ENCODE measurements at regions not wholly inside any gene's neighbourhood (a gene's known extent, or its start where the extent isn't known, plus 50 kb on each side); places are given as distances from the start of the nearest gene placed in this dataset.

DNA sequence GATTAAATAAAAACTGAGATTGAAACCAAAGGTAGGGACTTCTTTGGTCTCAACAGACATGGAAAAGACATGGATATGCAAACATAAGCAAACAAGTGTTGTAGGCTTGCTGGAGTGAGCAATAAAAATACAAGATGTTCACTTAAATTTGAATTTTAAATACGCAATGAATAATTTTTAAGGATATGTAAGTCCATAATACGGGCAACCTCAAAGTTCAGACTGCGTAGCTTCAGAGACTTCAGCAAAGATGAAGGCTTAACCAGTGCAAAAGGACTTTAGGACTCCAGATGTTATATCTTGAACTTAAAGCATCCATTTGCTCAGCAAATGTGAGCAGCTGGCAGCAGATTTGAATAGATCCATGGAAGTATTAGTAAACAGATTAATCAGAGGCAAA is 549.3 kb downstream of the ARAP2 start:
- TF ChIP-seq, protein P1, sequence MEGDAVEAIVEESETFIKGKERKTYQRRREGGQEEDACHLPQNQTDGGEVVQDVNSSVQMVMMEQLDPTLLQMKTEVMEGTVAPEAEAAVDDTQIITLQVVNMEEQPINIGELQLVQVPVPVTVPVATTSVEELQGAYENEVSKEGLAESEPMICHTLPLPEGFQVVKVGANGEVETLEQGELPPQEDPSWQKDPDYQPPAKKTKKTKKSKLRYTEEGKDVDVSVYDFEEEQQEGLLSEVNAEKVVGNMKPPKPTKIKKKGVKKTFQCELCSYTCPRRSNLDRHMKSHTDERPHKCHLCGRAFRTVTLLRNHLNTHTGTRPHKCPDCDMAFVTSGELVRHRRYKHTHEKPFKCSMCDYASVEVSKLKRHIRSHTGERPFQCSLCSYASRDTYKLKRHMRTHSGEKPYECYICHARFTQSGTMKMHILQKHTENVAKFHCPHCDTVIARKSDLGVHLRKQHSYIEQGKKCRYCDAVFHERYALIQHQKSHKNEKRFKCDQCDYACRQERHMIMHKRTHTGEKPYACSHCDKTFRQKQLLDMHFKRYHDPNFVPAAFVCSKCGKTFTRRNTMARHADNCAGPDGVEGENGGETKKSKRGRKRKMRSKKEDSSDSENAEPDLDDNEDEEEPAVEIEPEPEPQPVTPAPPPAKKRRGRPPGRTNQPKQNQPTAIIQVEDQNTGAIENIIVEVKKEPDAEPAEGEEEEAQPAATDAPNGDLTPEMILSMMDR (conservative IDR thresholded peaks at IDR 0.05) = no peak
- Histone ChIP-seq H4K91ac (ENCODE audit: insufficient read length, low read depth, low read length) (no peak overlapping the region), H3T11ph (ENCODE audit: low read length) (no peak overlapping the region), H3K23me2 (ENCODE audit: insufficient read length, low read depth, low read length, poor library complexity, severe bottlenecking) (no peaks in the 10 kb centered on the region), H2BK5ac (ENCODE audit: insufficient read length, low read length) (no peak overlapping the region), H3K4me2 (ENCODE audit: insufficient read depth, insufficient read length, low read length) (no peak overlapping the region), H2BK12ac (ENCODE audit: insufficient read length, low read depth, low read length) (no peak overlapping the region), H3K9ac (ENCODE audit: extremely low read depth, insufficient read length, low read length) (no peak overlapping the region), H3K79me1 (ENCODE audit: insufficient read depth, low read depth, low read length, poor library complexity, severe bottlenecking) (no peaks in the 10 kb centered on the region), H4K8ac (replicated peaks; ENCODE audit: insufficient read length, low read depth, low read length) (no peak overlapping the region), H3K79me2 (ENCODE audit: insufficient read depth, low read length) (no peaks in the 10 kb centered on the region), H3K14ac (ENCODE audit: insufficient read depth, low read length) (no peak overlapping the region), H3K4me1 (ENCODE audit: insufficient read depth, low read length) (no peaks in the 10 kb centered on the region), H4K5ac (ENCODE audit: insufficient read length, low read depth, low read length) (no peak overlapping the region), H4K20me1 (ENCODE audit: control insufficient read depth, insufficient read depth, insufficient read length) (no peaks in the 10 kb centered on the region), H2AK5ac (ENCODE audit: insufficient read length, low read length) (no peak overlapping the region), H2BK15ac (ENCODE audit: low read depth, low read length) (no peak overlapping the region), H3K9me3 (ENCODE audit: control insufficient read depth, low read depth, low read length) (no peaks in the 10 kb centered on the region), H3K4ac (ENCODE audit: low read depth, low read length) (no peak overlapping the region), H2AFZ (ENCODE audit: low read length) (no peak overlapping the region), H3K56ac (ENCODE audit: insufficient read length, low read depth, low read length) (no peak overlapping the region), H2BK20ac (ENCODE audit: low read depth, low read length, poor library complexity, severe bottlenecking) (no peak overlapping the region), H3K18ac (ENCODE audit: insufficient read length, low read depth, low read length) (no peak overlapping the region), H3K23ac (ENCODE audit: insufficient read length, low read depth, low read length) (no peak overlapping the region), H3K27me3 (ENCODE audit: insufficient read depth, low read length) (no peaks in the 10 kb centered on the region), H2BK120ac (ENCODE audit: low read depth, low read length, poor library complexity, severe bottlenecking) (no peak overlapping the region), H3K27ac (ENCODE audit: insufficient read length, low read depth, low read length) (no peak overlapping the region)
- H3K9me3 Mint-ChIP-seq = peaks cover 0 to 2% of the 10 kb centered on the region in 2 experiments; a peak in 3 of 5 replicates
- no CpG with 5 or more reads among the region's 3 CpGs for WGBS (ENCODE audit: extremely low coverage, insufficient read length, low lambda C conversion rate)
- no peak for DNase-seq
- H3K27me3 Mint-ChIP-seq (ENCODE audit: low read depth) = no peaks in the 10 kb centered on the region
- no peaks in the 10 kb centered on the region for H3K4me1 Mint-ChIP-seq
- H3K4me3 Mint-ChIP-seq = no peak overlapping the region
- H3K27ac Mint-ChIP-seq = no peak overlapping the region
- H3K36me3 Mint-ChIP-seq (ENCODE audit: insufficient read depth in 1 of 3, low read depth in 3 of 3) = no peaks in the 10 kb centered on the region

Data from H9 (cell line).